Hepatocyte (in vitro differentiated cells): ENCODE measurements at regions not wholly inside any gene's neighbourhood (a gene's known extent, or its start where the extent isn't known, plus 50 kb on each side); places are given as distances from the start of the nearest gene placed in this dataset.

Experiments used
- DNase-seq: peaks from one replicate; pipeline ENCODE4 v3.0.0-alpha.2; 2016; ENCODE audit warnings: low spot score
- H2AFZ ChIP-seq: fragments of 200-600 bp; sonication (generic); 2 replicates; pipeline ENCODE4 v1.6.0; 2016; ENCODE audit warnings: antibody characterized with exemption, mild to moderate bottlenecking
- H3K27ac ChIP-seq: fragments of 200-600 bp; sonication (generic); 2 replicates; pipeline ENCODE4 v1.5.1; 2016; ENCODE audit warnings: mild to moderate bottlenecking
- H3K27me3 ChIP-seq: fragments of 200-600 bp; sonication (generic); 2 replicates; pipeline ENCODE4 v1.6.1; 2016
- H3K36me3 ChIP-seq: fragments of 200-600 bp; sonication (generic); replicated peaks from 2 replicates; pipeline ENCODE4 v1.5.1; 2016; ENCODE audit warnings: low read depth; ENCODE audit not compliant: insufficient read depth
- H3K4me1 ChIP-seq: fragments of 200-600 bp; sonication (generic); 2 replicates; pipeline ENCODE4 v1.5.1; 2016; ENCODE audit warnings: mild to moderate bottlenecking, moderate library complexity; ENCODE audit not compliant: insufficient read depth
- H3K4me2 ChIP-seq: fragments of 200-600 bp; sonication (generic); 2 replicates; pipeline ENCODE4 v1.6.0; 2016
- H3K4me3 ChIP-seq: fragments of 200-600 bp; sonication (generic); 2 replicates; pipeline ENCODE4 v1.5.1; 2016; ENCODE audit warnings: mild to moderate bottlenecking
- H3K79me2 ChIP-seq: fragments of 200-600 bp; sonication (generic); 2 replicates; pipeline ENCODE4 v1.6.0; 2017; ENCODE audit warnings: mild to moderate bottlenecking
- H3K9me2 ChIP-seq: fragments of 200-600 bp; sonication (generic); replicated peaks from 2 replicates; pipeline ENCODE4 v1.6.0; 2017; ENCODE audit warnings: mild to moderate bottlenecking; ENCODE audit not compliant: insufficient read depth
- H3K9me3 ChIP-seq: fragments of 200-600 bp; sonication (generic); 2 replicates; pipeline ENCODE4 v1.5.1; 2016; ENCODE audit warnings: low read depth, mild to moderate bottlenecking
- H4K20me1 ChIP-seq: fragments of 200-600 bp; sonication (generic); 2 replicates; pipeline ENCODE4 v1.6.0; 2016; ENCODE audit warnings: mild to moderate bottlenecking; ENCODE audit not compliant: insufficient read depth, poor library complexity, severe bottlenecking
- CTCF ChIP-seq: fragments of 200-600 bp; sonication (generic); IDR thresholded peaks from 2 replicates; pipeline ENCODE4 v1.5.1; 2016; ENCODE audit warnings: antibody characterized with exemption, mild to moderate bottlenecking; ENCODE audit not compliant: poor library complexity
- EZH2 ChIP-seq: fragments of 200-600 bp; sonication (generic); IDR thresholded peaks from 2 replicates; pipeline ENCODE4 v1.6.1; 2016; ENCODE audit warnings: antibody characterized with exemption, mild to moderate bottlenecking, borderline replicate concordance
- EZH2phosphoT487 ChIP-seq: fragments of 200-600 bp; sonication (generic); IDR thresholded peaks from one replicate; pipeline ENCODE4 v1.6.1; 2018; ENCODE audit warnings: antibody characterized with exemption, mild to moderate bottlenecking, low read depth, moderate library complexity; ENCODE audit not compliant: unreplicated experiment, severe bottlenecking
- WGBS: methylation state at CpG from one replicate; pipeline ENCODE4 v1.1.6; 2016; ENCODE audit warnings: low lambda C conversion rate; ENCODE audit errors: missing lambda C conversion rate; 5-methylcytosine and 5-hydroxymethylcytosine counted together

GRCh38 chrX:39653691-39654090 lies 444.1 kb downstream of the BCOR start:
- H2AFZ ChIP-seq = no peak overlapping the region
- no peak for DNase-seq

GRCh38 chrX:39654183-39654925 lies 443.4 kb downstream of the BCOR start:
- Histone ChIP-seq H3K4me3 (no peak overlapping the region), H3K4me1 (no peaks in the 10 kb centered on the region), H3K36me3 (no peaks in the 10 kb centered on the region), H3K27ac (no peak overlapping the region), H2AFZ (no peak overlapping the region), H3K79me2 (no peaks in the 10 kb centered on the region), H3K27me3 (peaks cover 6% of the 10 kb centered on the region), H3K9me2 (no peaks in the 10 kb centered on the region), H4K20me1 (no peaks in the 10 kb centered on the region), H3K9me3 (no peaks in the 10 kb centered on the region), H3K4me2 (no peak overlapping the region)
- TF ChIP-seq CTCF (no peak), EZH2 (no peak), EZH2phosphoT487 (no peak)
- WGBS = 63% methylated on average over 16 of the region's 16 CpGs
- DNase-seq = no peak

More at GRCh38 chrX:39653691-39654090, 444.1 kb downstream of the BCOR start:
- Histone ChIP-seq H3K9me2 (no peaks in the 10 kb centered on the region), H4K20me1 (no peaks in the 10 kb centered on the region), H3K27ac (no peak overlapping the region), H3K27me3 (peaks cover 6% of the 10 kb centered on the region), H3K4me1 (no peaks in the 10 kb centered on the region), H3K79me2 (no peaks in the 10 kb centered on the region), H3K4me3 (no peak overlapping the region), H3K9me3 (no peaks in the 10 kb centered on the region), H3K36me3 (no peaks in the 10 kb centered on the region), H3K4me2 (peak overlapping the region; percentile 37)
- WGBS = 19% methylated on average over 10 of the region's 10 CpGs
- TF ChIP-seq EZH2 = no peak
- no peak for TF ChIP-seq EZH2phosphoT487
- TF ChIP-seq CTCF = no peak

DNA sequence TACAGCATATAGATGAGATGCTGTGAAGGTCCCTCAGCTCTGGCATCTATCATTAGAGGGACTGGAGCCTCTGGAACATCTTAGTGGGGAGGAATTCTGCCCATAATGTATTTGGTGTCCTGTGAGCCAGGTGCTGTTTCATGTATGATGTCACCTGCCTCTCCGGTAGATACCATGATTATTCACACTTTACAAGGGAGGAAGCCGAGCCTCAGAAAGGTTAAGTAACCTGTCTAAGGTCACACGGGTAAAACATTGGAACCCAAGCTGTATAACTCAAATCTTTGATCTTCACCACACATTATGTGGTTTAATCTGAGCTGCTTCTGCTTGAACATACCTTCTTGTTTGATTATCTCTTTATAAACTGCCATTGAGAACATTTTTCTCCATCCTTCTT lies 442.8 kb downstream of the BCOR start:
- 60% methylated on average over 3 of the region's 3 CpGs for WGBS
- TF ChIP-seq EZH2 (no peak), CTCF (no peak), EZH2phosphoT487 (no peak)
- no peaks in the 10 kb centered on the region for H3K79me2 ChIP-seq
- H3K4me2 ChIP-seq = no peak overlapping the region
- H3K27me3 ChIP-seq = peaks cover 6% of the 10 kb centered on the region
- H3K4me3 ChIP-seq = no peak overlapping the region
- H3K9me2 ChIP-seq = no peaks in the 10 kb centered on the region
- H2AFZ ChIP-seq = no peak overlapping the region
- H3K4me1 ChIP-seq = no peaks in the 10 kb centered on the region
- DNase-seq = no peak
- no peak overlapping the region for H3K27ac ChIP-seq
- no peaks in the 10 kb centered on the region for H4K20me1 ChIP-seq
- no peaks in the 10 kb centered on the region for H3K9me3 ChIP-seq
- H3K36me3 ChIP-seq = no peaks in the 10 kb centered on the region
